ENCODE measurements at regions not wholly inside any gene's neighbourhood (a gene's known extent, or its start where the extent isn't known, plus 50 kb on each side); places are given as distances from the start of the nearest gene placed in this dataset.
A peak's percentile ranks its signal among the peaks of the same experiment; 100 is the strongest.
"Not testable (repeated sequence)": the region's sequence is repeated elsewhere in the genome, so short reads cannot be mapped to it uniquely, and the experiment has no call there.

DNA sequence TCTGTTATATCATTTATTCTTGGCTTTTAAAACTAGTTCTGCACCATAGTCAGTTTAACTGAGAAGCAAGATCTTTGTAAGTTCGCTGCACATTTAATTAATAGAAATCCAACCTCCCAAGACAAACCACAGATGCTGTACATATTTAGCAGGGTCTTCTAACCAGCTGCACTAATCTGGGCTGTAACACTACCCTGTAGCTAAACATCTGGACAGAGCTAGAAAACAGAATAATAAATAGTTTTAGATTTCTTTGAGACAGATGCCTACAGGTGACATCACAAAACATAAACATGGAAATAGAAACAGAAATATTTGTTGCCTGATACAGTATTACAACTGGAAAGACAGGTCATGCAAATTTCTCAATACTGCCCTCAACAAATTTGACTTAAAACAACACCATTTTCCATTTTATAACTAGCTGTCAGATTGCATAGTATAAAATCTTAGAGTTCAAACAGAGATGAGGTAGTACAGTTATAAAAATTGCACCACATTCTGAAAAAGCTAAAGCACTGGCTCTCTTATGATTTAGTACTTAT is 315.1 kb downstream of the NR4A2 start:
- H3K27ac ChIP-seq: no peak overlapping the region
- DNase-seq (ENCODE audit: low read depth, low spot score): no peak

DNA sequence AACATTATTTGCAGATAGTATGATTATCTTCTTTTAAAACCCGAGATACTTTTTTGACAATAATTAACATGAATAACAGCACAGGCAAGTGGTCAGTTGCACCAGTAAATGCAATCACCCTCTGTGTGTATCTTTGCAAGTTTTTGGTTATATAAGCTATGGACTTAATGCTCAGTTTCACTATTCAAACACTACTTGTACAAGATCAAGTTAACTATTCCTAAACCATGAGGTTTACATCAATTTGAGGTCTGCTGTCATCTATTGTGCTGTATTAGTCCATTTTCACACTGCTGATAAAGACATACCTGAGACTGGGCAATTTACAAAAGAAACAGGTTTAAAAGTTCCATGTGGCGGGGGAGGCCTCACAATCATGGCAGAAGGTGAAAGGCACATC is 323.2 kb downstream of the NR4A2 start:
- DNase-seq (ENCODE audit: low read depth, low spot score): no peak
- H3K27ac ChIP-seq: no peak overlapping the region

DNA sequence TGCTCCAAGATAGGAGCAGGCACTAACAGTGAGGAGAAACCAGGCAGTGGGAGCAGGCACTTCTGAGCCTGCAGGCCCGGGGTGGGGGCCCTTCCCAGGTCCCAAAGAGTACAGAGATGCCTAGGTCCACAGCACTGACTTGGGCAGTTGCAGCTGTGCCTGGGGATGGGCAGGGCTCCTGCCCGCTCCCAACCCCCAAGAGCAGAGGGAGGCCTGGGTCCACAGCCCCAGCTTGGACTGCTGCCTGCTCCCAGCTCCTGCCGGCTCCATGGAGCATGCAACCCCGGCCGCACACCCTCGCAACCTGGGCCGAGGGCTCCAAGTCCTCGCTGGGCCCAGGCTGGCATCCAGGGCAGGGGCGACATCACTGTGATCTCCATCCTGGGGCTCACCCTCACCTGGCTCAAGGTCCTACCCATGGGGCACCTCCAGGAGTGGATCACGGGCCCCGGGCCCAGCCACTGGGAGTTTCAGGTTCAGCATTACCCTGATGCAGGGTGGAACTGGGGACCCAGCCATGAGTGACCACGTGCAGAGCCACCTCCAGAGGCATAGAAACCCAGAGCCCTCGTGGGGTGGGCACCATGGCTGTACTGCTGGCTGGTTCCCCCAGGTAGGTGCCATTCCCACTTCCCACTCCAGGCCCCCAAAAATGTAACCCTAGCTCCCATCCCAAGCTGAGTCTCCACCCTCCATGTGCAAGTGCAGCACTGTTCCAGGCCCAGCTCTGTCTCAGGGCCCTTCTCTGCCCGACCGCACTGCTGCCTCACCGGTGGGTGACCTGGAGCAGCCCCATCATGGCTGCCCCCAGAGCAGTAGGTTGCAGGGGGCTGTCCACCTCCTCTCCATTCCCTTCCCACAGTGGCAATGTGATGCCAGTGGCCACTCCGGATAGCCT is 325.6 kb downstream of the NR4A2 start:
- DNase-seq (ENCODE audit: low read depth, low spot score): no peak
- H3K27ac ChIP-seq: no peak overlapping the region

DNA sequence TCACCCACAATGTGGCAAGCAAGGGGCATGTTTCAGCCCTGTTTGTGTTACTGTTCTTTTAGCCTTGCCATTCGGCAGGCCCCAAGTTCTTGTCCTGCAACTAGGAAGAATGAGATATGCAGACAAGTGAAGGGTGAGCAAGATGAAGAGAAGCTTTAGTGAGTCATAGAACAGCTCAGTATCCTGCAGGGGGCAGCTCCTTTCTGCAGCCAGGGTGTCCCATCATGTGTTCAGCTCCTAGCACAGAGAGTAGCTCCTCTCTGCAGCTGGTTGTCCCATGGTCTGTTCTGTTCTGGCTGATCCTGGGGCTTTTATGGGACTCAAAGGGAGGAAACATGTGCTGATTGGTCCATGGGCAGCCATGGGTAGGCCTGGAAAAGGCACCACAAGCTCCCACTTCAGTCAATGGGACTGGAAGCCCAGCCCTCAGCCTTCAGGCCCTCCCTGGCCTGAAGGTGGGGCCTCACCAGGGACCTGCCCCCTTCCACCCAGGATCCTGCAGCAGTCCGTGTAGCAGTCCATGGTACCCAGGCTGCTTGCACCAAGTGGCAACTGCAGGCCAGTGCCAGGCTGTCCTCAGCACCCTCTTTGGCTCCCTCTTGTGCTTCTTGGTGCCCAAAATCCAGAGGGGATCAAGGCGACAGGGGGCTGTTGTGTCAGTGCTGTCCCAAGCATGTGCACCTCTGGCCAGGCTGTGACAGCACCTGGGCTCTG is 326.4 kb downstream of the NR4A2 start:
- no peak overlapping the region for H3K27ac ChIP-seq
- no peak for DNase-seq (ENCODE audit: low read depth, low spot score)

DNA sequence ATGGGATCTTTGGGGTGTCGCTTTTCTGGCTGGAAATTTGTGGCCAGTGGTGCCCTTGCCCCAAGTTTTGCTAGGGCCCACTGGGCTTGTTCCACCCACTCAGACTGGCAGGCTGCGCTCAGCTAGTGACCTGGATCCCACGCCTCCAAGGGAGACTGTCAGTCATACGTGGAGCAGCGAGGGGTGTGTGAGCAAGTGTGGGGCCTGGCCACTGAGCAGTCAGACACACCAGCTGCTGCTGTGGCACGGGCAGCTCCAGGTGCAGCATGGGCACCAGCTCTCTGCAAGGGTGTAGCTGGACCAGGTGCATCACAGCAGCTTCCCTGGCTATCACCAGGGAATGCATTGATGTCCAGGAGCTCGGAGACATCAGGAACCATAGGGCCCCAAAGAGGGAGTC is 327.0 kb downstream of the NR4A2 start:
- no peak for DNase-seq (ENCODE audit: low read depth, low spot score)
- no peak overlapping the region for H3K27ac ChIP-seq

DNA sequence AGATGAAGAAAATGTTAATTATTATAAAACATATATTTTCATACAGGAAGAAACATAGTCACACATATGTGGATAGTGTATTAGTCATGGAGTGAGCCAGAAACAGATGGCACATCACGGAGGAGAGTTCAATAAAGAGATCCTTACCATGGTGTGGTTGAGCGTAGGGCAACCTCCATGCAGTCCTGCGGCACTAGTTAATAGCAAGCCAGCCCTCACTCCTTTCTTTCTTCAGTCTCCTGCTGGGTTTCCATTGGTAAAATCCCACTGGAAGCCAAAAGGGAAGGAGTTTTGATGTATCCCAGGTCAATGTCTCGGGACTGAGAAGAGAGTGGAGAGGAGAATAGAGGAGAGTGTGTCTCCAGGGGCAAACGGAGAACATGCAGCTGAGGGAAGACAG is 328.1 kb downstream of the NR4A2 start:
- DNase-seq (ENCODE audit: low read depth, low spot score): no peak
- H3K27ac ChIP-seq: no peak overlapping the region

DNA sequence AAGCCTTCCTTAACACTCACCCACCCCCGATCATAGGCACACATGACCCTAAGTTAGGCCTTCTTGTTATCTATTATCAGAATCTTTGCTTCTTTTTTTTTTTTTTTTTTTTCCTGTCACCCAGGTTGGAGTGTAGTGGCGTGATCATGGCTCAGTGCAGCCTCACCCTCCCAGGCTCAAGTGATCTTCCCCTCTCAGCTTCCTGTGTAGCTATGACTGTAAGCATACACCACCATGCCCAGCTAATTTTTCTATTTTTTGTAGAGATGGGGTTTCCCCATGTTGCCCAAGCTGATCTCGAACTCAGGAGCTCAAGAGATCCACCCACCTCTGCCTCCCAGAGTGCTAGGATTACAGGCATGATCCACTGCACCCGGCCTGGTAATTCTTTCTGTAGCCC is 328.7 kb downstream of the NR4A2 start:
- DNase-seq (ENCODE audit: low read depth, low spot score): no peak
- no peak overlapping the region for H3K27ac ChIP-seq

DNA sequence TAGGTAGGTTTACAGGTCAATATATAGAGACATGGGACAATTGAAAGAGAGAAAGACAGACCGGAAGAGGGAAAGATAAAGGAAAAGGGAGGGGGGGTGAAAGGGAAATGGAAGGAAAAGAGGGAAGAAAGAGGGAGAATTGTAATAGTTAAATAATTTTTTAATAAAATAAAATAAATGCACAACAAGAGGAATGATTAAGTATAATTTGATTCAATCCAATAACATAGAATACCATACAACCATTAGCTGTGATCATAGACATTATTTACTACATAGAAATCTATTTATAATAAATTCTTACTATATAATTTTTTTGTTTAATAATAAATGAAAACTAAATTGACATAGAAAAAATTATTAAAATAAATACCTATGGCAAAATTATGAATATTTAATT is 330.7 kb downstream of the NR4A2 start:
- no peak overlapping the region for H3K27ac ChIP-seq
- no peak for DNase-seq (ENCODE audit: low read depth, low spot score)

DNA sequence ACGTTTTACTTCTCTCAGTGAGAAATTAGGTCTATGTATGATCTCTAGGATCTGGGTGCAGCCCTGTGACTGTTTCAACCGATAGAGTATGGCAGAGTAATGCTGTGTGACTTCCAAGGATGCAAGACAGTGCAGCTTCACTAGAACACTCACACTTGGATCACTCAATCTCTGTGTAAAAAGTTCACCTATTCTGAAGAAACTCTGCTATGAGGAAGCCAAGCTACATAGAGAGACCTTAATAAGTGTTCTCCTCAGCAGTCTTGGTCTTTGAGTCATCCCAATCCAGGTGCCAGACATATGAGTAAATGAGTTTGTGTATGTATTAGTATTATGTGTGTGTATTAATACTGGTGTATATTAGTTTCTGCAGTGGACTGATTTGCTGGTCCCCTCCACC is 335.0 kb downstream of the NR4A2 start:
- H3K27ac ChIP-seq: peak overlapping the region; percentile 42

DNA sequence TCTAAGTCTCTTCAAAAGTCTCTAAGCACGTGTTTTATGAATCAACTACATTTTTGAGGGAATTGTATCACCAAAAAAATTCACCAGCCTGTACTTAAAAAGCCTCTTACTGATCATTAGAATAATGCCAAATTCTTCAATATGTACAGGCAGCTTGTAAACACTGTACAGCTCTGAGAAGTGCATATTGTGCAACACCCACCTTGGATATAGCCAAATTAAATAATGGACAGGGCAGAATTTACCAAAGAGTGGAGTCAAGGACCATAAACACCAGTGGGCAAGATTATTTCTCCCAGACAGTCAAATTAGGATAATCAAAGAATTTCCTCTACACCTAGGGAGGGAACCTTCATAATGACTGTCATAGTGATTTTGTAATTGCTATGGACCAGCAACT is 338.2 kb downstream of the NR4A2 start:
- no peak for DNase-seq (ENCODE audit: low read depth, low spot score)
- no peak overlapping the region for H3K27ac ChIP-seq

More for the DNA sequence above, 335.0 kb downstream of the NR4A2 start:
- peak; percentile 82 for DNase-seq (ENCODE audit: low read depth, low spot score)

DNA sequence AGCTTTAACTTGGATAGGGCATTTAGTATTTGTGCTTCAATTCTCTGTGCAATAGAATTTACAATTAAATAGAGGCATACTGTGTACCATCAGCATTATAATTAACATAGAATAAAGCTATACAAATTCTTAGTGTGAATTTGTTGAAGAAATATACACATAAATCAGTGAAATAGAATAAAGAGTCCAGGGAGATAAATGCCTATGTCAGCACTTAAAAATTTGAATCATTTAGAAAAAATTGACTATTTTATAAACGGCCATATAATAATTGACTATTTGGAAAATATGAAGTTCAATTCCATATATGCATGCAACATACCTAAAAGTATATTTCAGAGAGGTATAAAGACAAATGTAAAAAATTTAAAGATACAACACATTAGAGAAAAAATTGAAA is 348.7 kb downstream of the NR4A2 start:
- no peak for DNase-seq (ENCODE audit: low read depth, low spot score)
- no peak overlapping the region for H3K27ac ChIP-seq

DNA sequence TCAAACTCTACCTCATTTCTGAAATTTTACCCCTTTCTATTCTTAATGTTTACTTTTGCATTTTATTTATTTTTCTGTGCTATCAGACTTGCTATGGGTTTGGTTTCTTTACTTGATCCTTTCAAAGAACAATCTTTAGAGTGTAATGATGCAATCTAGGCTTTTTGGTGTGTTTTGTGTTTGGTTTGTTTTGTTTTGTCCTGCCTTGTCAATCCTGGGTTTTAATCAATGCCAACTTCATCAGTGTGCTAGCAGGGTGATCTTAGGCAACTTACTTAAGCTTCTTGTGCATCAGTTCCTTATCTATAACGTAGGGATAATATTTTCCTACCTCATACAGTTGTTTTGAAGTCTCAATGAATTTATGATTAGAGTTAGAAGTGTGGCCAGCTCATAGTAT is 350.4 kb downstream of the NR4A2 start:
- DNase-seq (ENCODE audit: low read depth, low spot score): no peak
- no peak overlapping the region for H3K27ac ChIP-seq

DNA sequence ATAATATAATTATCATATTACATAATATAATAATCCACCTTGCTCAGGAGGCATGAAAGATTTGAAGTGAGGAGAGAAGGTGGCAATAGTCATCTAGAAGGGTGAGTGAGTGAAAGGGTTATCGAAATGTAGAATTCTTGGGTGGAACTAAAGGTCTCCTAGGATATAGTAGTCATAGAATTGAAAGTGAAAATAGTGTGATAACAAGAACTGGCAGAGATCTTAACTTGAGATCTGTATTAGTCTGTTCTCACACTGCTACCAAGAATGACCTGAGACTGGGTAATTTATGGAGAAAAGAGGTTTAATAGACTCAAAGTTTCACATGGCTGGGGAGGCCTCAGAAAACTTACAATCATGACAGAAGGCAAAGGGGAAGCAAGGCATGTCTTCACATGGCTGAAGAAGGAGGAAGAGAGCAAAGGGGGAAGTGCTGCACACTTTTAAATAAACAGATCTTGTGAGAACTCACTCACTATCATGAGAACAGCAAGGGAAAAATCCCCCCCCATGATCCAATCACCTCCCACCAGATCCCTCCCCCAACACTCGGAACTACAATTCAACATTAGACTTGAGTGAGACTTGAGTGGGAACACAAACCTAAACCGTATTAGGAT is 351.5 kb downstream of the NR4A2 start:
- DNase-seq (ENCODE audit: low read depth, low spot score): no peak
- no peak overlapping the region for H3K27ac ChIP-seq

DNA sequence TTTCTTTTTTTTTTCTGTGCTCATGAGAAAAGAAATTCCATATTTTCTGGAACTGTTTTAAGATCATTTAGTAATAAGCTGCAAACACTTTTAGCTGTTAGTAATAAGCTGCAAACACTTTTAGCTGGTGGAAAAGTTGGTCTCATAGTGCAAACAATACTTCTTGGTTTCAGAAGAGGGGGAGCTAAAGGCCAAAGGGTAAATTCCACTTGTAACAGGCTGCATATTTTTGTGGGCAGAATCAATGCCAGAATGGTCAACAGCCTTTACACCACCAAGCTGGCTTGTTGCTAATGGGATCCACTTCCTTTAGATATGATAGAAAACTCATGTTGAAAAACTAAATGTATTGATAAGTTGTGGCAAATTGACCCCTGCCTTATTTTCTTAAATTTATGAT is 356.8 kb downstream of the NR4A2 start:
- H3K27ac ChIP-seq: no peak overlapping the region
- no peak for DNase-seq (ENCODE audit: low read depth, low spot score)

DNA sequence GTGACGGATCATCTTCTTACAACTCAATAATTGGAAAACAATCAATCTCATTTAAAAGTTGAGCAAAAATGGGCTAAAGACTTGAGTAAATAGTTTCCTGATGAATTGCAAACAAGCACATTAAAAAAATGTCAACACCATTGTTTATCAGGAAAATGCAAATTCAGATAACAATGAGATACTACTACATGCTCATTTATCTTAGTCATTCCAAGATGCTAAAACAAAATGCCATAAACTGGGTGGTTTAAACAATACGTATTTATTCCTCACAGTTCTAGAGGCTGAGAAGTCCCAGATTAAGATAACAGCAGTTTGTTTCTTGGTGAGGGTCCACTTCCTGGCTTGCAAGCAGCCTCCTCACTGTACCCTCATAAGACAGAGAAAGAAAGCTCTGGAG is 359.6 kb downstream of the NR4A2 start:
- no peak for DNase-seq (ENCODE audit: low read depth, low spot score)
- H3K27ac ChIP-seq: no peak overlapping the region

DNA sequence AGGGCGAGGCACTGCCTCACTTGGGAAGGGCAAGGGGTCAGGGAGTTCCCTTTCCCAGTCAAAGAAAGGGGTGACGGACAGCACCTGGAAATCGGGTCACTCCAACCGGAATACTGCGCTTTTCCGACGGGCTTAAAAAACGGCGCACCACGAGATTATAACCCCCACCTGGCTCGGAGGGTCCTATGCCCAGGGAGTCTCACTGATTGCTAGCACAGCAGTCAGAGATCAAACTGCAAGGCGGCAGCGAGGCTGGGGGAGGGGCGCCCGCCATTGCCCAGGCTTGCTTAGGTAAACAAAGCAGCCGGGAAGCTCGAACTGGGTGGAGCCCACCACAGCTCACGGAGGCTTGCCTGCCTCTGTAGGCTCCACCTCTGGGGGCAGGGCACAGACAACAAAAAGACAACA is 366.5 kb downstream of the NR4A2 start:
- not testable (repeated sequence) for H3K27ac ChIP-seq; DNase-seq (ENCODE audit: low read depth, low spot score)

DNA sequence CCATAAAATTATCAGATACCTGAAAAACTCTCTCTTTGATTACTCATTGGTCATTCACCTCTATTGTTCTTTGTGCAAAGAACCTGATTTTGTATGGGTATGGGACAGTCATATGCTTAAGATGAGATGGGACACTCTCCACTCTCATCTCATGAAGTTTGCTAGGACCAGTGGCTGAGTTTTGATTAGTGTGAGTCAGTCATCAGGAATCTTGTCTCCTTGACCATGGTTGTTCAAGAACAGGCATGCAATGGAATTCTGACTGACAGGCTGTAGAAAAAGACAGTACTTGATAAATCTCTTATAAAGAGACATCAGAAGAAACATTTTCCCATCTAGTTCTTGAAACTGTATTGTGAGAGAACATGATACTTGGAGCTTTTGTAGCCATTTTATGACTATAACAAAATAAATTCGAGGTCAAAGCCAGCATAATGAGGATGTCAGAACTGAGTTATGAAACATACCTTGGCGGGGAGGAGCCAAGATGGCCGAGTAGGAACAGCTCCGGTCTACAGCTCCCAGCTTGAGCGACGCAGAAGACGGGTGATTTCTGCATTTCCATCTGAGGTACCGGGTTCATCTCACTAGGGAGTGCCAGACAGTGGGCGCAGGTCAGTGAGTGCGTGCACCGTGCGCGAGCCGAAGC is 367.0 kb downstream of the NR4A2 start:
- DNase-seq (ENCODE audit: low read depth, low spot score): peak; percentile 10
- no peak overlapping the region for H3K27ac ChIP-seq

DNA sequence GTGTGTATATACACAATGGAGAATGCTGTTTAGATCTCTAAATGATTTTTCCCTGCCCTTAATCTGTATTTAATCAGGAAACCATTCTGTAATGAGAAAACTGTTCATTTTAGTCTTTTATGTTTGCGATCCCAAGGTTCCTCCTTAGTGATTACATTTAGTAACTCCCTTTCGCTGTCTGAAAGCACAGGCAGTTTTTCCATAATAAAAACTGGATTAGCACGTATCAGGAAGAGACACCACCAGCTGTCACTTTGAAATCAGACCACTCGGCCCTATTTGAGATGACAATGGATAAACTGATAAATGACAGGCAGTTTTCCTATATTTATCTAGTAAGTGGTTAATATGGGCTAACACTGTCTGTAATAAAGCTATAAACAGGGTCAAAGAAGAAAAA is 370.9 kb downstream of the NR4A2 start:
- no peak overlapping the region for H3K27ac ChIP-seq
- no peak for DNase-seq (ENCODE audit: low read depth, low spot score)

DNA sequence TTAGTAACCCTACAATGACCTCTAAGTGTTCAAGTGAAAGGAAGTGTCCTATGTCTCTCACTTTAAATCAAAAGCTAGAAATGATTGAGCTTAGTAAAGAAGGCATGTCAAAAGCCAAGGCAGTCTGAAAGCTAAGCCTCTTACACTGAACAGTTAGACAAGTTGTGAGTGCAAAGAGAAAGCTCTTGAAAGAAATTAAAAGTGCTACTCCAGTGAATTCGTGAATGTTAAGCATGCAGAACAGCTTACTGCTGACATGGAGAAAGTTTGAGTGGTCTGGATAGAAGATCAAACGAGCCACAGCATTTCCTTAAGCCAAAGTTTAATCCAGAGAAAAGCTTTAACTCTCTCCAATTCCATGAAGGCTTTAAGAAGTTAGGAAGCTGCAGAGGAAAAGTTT is 373.7 kb downstream of the NR4A2 start:
- no peak overlapping the region for H3K27ac ChIP-seq
- DNase-seq (ENCODE audit: low read depth, low spot score): no peak

DNA sequence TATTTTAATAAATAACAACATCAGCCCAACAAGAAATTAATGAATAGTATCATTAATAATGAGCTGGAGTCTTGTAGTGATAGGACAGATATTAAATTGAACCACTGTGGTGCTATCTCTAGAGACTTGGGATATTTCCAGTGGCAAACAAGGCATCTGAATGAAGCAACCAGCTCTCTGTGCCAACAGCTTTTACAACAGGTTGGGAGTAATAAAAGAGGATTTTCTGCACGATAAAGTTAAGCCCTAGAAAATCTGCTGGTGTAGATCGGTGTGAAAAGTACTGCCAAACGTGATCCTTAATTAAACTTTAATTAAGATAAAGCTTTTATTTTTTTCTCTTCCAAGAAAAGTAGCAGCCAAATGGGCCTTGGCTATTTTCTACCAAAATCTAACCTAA is 385.5 kb downstream of the NR4A2 start:
- H3K27ac ChIP-seq: no peak overlapping the region
- DNase-seq (ENCODE audit: low read depth, low spot score): no peak

DNA sequence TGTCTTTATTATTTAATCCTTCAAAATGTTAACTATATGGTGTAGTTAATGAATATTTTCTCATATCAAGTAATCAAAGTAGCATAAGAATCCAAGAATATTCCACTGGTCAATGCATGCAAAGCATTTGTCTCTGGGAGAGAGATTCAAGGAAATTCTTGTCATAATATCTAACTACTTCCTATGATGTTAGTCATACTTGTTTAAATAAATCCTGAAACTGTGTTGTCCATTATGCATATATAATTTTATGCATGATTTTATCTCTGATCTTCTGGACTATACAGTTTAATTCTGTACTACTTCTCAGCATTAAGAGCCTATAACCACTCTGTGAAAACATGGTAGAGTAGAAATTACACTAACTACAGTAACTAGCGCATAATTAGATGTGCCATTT is 388.3 kb downstream of the NR4A2 start:
- DNase-seq (ENCODE audit: low read depth, low spot score): no peak
- no peak overlapping the region for H3K27ac ChIP-seq
